ENCODE measurements at regions not wholly inside any gene's neighbourhood (a gene's known extent, or its start where the extent isn't known, plus 50 kb on each side); places are given as distances from the start of the nearest gene placed in this dataset.

DNA sequence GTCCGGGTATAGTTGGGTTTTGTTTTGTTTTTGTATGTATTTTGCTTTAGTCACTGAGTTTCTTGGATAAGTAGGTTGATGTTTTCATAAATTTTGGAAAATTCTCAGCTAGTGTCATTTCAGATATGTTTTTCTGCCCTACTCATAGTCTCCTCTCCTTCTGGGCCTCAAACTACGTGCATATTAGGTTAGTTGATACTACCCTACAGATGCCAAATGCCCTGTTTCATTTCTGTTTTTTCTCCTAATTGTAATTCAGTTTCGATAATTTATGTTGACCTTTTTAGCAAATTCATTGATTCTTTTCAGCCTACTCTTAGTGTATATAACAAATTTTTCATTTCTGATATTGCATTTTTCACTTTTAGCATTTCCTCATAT lies 268.6 kb upstream of the RGS18 start:
- no peak for DNase-seq (ENCODE audit: extremely low spot score)
- Histone ChIP-seq H3K4me1 (ENCODE audit: insufficient read depth) (no peaks in the 10 kb centered on the region), H3K36me3 (ENCODE audit: insufficient read depth) (no peaks in the 10 kb centered on the region), H3K27ac (ENCODE audit: low read depth) (no peak overlapping the region), H3K4me3 (ENCODE audit: low read depth, low read length) (no peak overlapping the region)
- 86% methylated on average over 3 of the region's 3 CpGs for WGBS

DNA sequence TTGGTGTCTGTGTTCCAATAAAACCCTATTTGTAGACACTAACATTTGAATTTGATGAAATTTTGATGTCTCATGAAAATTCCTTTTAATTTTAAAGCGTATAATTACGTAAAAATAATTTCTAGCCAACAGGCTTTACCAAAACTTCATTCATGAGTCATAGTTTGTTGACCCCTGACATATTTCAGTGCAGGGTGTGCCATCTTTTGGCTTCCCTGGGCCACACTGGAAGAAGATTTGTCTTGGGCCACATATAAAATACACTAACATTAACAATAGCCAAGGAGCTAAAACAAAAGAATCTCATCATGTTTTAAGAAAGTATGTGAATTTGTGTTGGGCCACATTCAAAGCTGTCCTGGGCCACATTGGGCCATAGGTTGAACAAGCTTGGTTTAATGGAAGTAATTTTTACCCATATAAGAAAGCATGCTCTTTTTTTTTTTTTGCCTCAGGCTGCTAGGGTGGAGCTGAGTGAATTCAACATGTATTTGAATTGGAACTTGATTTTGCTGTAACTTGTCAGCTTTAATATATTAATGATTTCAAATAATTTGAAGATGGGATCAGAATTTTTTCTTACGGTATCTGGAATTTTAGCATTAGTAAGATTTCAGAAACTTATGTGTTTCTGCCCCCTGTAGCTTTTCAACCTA lies 267.7 kb upstream of the RGS18 start:
- no peaks in the 10 kb centered on the region for H3K36me3 ChIP-seq (ENCODE audit: insufficient read depth)
- no peak for DNase-seq (ENCODE audit: extremely low spot score)
- WGBS, result 93% methylated on average over 3 of the region's 3 CpGs
- no peak overlapping the region for H3K27ac ChIP-seq (ENCODE audit: low read depth)
- no peak overlapping the region for H3K4me3 ChIP-seq (ENCODE audit: low read depth, low read length)
- H3K4me1 ChIP-seq (ENCODE audit: insufficient read depth), result no peaks in the 10 kb centered on the region

DNA sequence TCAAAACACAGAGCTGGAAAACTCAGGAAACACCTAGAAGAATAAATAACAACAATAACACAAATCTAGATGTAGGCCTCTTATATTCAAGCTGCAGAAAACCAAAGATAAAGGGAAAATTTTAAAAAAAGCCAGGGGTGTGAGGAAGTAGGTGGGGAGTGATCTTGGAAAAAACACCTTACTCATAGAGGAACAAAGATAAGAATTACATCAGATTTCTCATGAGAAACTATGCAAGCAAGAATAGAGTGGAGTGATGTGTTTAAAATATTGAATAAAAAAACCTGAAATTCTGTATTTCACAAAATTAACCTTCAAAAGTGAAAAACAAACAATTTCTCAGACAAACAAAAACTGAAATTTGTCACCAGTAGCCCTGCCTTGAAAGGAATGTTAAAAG lies 265.5 kb upstream of the RGS18 start:
- H3K27ac ChIP-seq (ENCODE audit: low read depth), result no peak overlapping the region
- DNase-seq (ENCODE audit: extremely low spot score), result no peak
- no peak overlapping the region for H3K4me3 ChIP-seq (ENCODE audit: low read depth, low read length)
- no peaks in the 10 kb centered on the region for H3K36me3 ChIP-seq (ENCODE audit: insufficient read depth)
- H3K4me1 ChIP-seq (ENCODE audit: insufficient read depth), result no peaks in the 10 kb centered on the region

DNA sequence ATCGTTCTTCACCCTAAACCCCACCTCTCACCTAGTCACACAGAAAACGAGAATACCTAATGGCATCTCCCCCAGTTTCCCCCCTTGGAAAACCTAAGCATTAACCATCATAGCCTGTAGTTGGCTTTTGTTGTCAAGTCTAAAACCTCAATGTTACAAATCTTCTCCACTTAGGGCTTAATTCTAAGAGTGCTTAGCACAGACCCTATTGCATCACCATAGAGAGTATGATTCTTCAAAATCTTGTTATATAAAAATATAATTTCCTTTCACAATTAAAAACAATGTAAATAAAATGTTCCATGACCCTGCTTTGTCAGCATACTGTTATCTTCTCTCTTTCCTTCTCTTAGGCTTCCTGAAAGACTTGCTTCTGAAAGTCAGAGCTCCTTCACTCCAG lies 263.2 kb upstream of the RGS18 start:
- Histone ChIP-seq H3K27ac (ENCODE audit: low read depth) (no peak overlapping the region), H3K4me1 (ENCODE audit: insufficient read depth) (no peaks in the 10 kb centered on the region), H3K36me3 (ENCODE audit: insufficient read depth) (no peaks in the 10 kb centered on the region), H3K4me3 (ENCODE audit: low read depth, low read length) (no peak overlapping the region)
- DNase-seq (ENCODE audit: extremely low spot score), result no peak
- WGBS, result 56% methylated on average over 2 of the region's 2 CpGs

DNA sequence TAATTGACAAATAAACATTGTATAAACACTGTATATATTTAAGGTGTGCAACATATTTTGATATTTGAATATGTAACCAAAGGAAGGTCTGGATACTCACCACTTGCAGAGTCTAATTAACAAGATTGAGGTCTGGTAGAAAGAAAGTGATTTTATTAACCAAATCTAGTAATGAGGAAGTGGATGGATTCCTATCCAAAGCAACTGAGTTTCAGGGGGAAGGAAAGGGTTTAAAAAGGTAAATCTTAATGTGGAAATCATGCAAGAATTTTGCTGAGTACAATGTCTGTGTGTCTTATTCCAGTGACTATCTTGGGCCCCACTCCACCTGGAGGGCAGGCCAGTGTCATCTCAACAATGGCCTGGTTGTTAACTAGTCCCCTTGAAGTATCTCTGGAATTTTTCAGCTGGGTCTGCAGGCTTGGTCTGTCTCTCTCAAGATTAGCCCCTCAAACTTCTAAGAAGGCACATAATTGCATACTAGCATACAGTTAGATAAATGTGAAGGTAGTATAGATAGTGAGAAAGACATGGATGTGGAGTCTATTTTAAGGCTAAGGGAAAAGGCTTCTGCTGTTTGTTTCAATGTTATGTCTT lies 262.7 kb upstream of the RGS18 start:
- H3K27ac ChIP-seq (ENCODE audit: low read depth), result no peak overlapping the region
- no peaks in the 10 kb centered on the region for H3K4me1 ChIP-seq (ENCODE audit: insufficient read depth)
- no peaks in the 10 kb centered on the region for H3K36me3 ChIP-seq (ENCODE audit: insufficient read depth)
- no peak for DNase-seq (ENCODE audit: extremely low spot score)
- no peak overlapping the region for H3K4me3 ChIP-seq (ENCODE audit: low read depth, low read length)

DNA sequence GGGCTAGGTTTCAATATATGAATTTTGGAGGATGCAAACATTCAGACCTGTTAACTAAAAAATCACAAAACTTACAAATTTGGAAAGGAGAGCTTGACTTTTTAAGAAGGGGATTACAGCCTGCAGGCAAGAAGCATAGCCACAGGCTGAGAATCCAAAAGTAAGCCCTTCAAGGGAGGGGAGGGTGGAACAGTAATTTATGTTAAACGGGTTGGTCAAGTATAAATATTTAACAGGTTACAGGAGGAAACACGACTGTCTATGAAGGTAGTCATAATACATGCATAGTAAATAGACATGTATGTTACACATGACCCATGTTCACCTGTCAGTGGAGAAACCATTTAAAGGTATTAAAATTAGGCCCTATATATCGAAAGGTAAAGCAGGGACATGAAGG lies 261.1 kb upstream of the RGS18 start:
- 84% methylated on average over 3 of the region's 3 CpGs for WGBS
- no peak overlapping the region for H3K4me3 ChIP-seq (ENCODE audit: low read depth, low read length)

DNA sequence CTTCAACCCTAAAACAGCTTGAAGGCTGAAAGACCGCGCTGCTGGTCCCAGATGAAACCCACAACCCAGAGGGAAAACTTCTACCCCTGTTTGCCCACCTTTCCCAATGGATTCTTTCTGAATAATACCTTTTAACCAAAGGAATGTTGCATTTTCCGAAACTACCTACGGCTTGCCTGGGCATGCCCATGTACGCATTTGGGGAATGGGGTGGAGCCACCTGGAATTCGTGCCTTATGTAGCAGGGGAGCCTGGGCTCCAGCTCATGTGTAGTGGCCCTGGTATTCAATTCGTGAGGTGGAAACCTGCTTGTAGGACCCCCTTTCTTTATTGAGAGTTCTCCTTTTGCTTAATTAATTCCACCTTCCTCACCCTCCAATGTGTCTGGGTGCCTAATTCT lies 256.6 kb upstream of the RGS18 start:
- H3K36me3 ChIP-seq (ENCODE audit: insufficient read depth), result no peaks in the 10 kb centered on the region
- no peaks in the 10 kb centered on the region for H3K4me1 ChIP-seq (ENCODE audit: insufficient read depth)
- 96% methylated on average over 7 of the region's 7 CpGs for whole genome bisulfite sequencing
- no peak overlapping the region for H3K27ac ChIP-seq (ENCODE audit: low read depth)
- H3K4me3 ChIP-seq (ENCODE audit: low read depth, low read length), result no peak overlapping the region
- no peak for DNase-seq (ENCODE audit: extremely low spot score)

More for the DNA sequence above, 261.1 kb upstream of the RGS18 start:
- Histone ChIP-seq H3K4me1 (ENCODE audit: insufficient read depth) (no peaks in the 10 kb centered on the region), H3K27ac (ENCODE audit: low read depth) (no peak overlapping the region), H3K36me3 (ENCODE audit: insufficient read depth) (no peaks in the 10 kb centered on the region)
- DNase-seq (ENCODE audit: extremely low spot score), result no peak

DNA sequence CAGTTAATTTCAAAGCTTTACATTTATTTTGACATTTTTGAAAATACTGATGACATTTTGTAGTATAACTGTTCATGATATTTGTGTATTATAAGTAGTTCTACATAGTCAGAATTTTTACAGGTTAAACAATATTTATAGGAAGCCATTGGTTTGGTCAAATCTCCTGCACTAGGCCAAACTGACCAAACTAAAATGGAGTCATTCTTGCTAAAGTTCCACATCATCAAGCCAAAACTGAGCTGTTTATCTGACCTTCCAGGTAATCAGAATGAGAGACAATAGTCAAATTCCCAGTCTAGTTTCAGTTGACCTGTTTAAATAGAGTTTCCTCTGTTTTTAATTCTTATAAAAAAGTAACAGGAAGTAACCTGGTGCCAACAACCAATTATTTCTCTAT lies 253.3 kb upstream of the RGS18 start:
- Histone ChIP-seq H3K4me3 (ENCODE audit: low read depth, low read length) (no peak overlapping the region), H3K27ac (ENCODE audit: low read depth) (no peak overlapping the region), H3K36me3 (ENCODE audit: insufficient read depth) (no peaks in the 10 kb centered on the region), H3K4me1 (ENCODE audit: insufficient read depth) (no peaks in the 10 kb centered on the region)
- no peak for DNase-seq (ENCODE audit: extremely low spot score)

DNA sequence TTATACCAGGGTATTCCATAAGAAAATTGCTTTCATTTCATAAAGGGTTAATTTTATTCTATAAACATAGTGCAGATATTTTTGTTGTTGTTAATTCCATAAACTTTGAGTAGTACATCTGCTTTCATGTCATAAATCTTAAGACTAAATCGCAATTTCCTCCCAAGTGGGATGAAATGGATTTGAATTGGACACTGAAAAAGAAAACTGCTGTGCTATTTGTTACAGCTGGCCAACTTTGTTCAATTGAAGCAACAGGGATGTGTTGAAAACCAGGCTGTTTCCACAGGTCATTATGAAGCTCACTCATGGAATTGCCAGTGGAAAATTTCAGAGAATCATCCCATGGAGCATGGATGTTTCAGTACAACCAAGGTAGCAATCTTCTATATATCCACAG lies 252.5 kb upstream of the RGS18 start:
- no peaks in the 10 kb centered on the region for H3K36me3 ChIP-seq (ENCODE audit: insufficient read depth)
- 15% methylated on average over 1 of the region's 1 CpG for WGBS
- DNase-seq (ENCODE audit: extremely low spot score), result no peak
- no peaks in the 10 kb centered on the region for H3K4me1 ChIP-seq (ENCODE audit: insufficient read depth)
- H3K27ac ChIP-seq (ENCODE audit: low read depth), result no peak overlapping the region
- H3K4me3 ChIP-seq (ENCODE audit: low read depth, low read length), result no peak overlapping the region

DNA sequence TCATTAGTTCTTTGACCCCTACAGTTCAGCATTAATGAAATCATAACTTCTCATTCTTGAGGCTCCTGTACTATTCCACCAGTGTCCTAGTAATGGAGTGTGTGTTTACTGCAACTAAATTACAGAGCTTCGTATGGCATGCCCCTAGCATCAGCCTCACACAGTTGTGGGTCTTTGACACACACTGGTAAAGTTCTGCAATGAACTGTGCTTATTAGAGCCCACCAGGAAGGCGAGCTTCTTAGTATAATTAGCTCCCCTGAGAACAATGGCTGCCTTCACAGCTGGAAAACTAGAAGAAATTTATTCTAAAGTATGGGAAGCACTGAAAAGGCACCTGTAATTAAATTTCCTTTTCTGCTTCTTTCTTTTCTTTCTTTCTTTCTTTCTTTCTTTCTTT lies 251.1 kb upstream of the RGS18 start:
- no peaks in the 10 kb centered on the region for H3K4me1 ChIP-seq (ENCODE audit: insufficient read depth)

DNA sequence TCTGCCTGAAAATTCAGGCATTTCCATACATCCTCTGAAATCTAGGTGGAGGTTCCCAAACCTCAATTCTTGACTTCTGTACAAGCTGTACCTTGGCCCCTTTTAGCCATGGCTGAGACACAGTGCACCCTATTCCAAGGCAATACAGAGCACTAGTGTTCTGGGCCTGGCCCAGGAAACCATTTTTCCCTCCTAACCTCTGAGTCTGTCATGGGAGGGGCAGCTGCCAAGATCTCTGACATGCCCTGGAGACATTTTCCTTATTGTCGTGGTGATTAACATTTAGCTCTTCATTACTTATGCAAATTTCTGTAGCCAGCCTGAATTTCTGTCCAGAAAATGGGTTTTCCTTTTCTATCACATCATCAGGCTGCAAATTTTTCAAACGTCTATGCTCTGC lies 248.0 kb upstream of the RGS18 start:
- WGBS, result 81% methylated on average over 2 of the region's 2 CpGs
- Histone ChIP-seq H3K36me3 (ENCODE audit: insufficient read depth) (no peaks in the 10 kb centered on the region), H3K4me1 (ENCODE audit: insufficient read depth) (no peaks in the 10 kb centered on the region), H3K4me3 (ENCODE audit: low read depth, low read length) (no peak overlapping the region), H3K27ac (ENCODE audit: low read depth) (no peak overlapping the region)
- no peak for DNase-seq (ENCODE audit: extremely low spot score)

More for the DNA sequence above, 251.1 kb upstream of the RGS18 start:
- Histone ChIP-seq H3K27ac (ENCODE audit: low read depth) (no peak overlapping the region), H3K36me3 (ENCODE audit: insufficient read depth) (no peaks in the 10 kb centered on the region), H3K4me3 (ENCODE audit: low read depth, low read length) (no peak overlapping the region)
- 85% methylated on average over 2 of the region's 2 CpGs for WGBS
- no peak for DNase-seq (ENCODE audit: extremely low spot score)

DNA sequence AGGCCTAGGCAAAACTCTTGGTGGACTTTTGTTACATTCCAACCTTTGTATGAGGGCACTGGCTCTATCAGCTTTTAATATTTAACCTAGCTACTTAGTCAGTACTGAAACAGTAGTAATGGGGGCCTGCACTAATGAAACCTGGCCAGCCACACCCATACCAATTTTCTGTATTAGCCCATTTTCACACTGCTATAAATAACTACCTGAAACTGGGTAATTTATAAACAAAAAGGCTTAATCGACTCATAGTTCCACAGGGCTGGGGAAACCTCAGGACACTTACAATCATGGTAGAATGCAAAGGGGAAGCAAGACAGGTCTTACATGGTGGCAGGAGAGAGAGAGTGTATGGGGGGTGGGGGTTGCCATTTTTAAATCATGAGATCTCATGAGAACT lies 245.7 kb upstream of the RGS18 start:
- 99% methylated on average over 1 of the region's 1 CpG for WGBS
- no peak overlapping the region for H3K27ac ChIP-seq (ENCODE audit: low read depth)
- no peak for DNase-seq (ENCODE audit: extremely low spot score)

DNA sequence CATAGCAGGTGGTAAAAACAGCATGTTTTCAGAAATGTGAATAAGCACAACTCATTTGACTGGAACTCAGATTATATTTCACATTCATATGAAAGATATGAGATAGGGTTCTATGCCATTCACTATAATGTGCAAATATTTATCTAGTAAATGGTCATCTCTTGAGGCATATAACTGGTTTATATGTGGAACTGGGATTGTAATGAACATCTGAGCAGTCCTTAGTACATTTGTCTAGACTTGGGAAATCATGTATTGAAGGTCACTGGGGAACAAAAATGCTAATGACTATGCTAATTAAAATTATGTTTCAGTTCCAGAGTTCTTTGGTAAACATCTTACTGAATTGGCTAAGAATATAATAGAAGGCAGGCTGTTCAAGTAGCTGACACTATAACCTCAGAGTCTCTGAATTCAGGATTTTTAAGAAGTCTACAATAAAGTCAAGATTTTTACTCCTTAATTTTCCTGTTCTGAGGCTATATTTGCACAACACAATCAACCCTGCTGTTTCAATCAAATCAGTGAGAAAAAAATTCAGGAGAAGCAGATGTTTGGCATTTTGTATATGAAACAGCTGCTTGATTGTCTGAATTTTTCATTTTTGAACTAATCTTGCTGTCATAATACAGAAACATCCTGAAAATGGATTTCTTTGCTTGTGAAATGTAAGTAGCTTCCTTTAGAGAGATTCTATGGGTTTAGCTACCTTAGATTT lies 244.8 kb upstream of the RGS18 start:
- Histone ChIP-seq H3K27ac (ENCODE audit: low read depth) (no peak overlapping the region), H3K4me1 (ENCODE audit: insufficient read depth) (no peaks in the 10 kb centered on the region), H3K36me3 (ENCODE audit: insufficient read depth) (no peaks in the 10 kb centered on the region), H3K4me3 (ENCODE audit: low read depth, low read length) (no peak overlapping the region)
- DNase-seq (ENCODE audit: extremely low spot score), result no peak

More for the DNA sequence above, 245.7 kb upstream of the RGS18 start:
- H3K36me3 ChIP-seq (ENCODE audit: insufficient read depth), result no peaks in the 10 kb centered on the region
- no peak overlapping the region for H3K4me3 ChIP-seq (ENCODE audit: low read depth, low read length)
- no peaks in the 10 kb centered on the region for H3K4me1 ChIP-seq (ENCODE audit: insufficient read depth)

DNA sequence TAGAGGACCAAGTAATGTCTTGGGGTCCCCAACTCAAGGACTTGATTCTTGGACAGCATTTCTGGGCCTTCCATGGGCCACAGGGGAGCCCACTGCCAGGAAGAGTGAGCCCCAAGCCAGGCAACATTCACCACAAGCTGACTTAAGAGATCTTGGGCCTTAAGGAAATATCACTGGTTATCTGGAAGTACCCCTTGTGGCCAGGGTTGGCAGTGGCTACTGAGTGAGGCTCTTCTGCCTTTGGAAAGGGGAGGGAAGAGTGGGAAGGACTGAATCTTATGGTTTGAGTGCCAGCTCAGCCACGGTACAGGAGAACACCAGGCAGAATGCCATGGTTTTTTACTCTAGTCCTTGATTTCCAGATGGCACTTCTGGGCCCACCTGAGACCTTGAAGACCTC lies 228.9 kb upstream of the RGS18 start:
- Histone ChIP-seq H3K36me3 (ENCODE audit: insufficient read depth) (no peaks in the 10 kb centered on the region), H3K4me3 (ENCODE audit: low read depth, low read length) (no peak overlapping the region), H3K27ac (ENCODE audit: low read depth) (no peak overlapping the region), H3K4me1 (ENCODE audit: insufficient read depth) (no peaks in the 10 kb centered on the region)
- no peak for DNase-seq (ENCODE audit: extremely low spot score)
- 85% methylated on average over 1 of the region's 1 CpG for WGBS

All from urinary bladder (tissue), 3 donors.